H1 (cell line): ENCODE measurements at regions not wholly inside any gene's neighbourhood (a gene's known extent, or its start where the extent isn't known, plus 50 kb on each side); places are given as distances from the start of the nearest gene placed in this dataset.

Experiments used
- ATF2 ChIP-seq: IDR thresholded peaks from 2 replicates; pipeline ENCODE4 v1.6.1; 2012; ENCODE audit warnings: low read length, inconsistent platforms
- BCL11A ChIP-seq, 2 experiments: IDR thresholded peaks; one replicate each; pipeline ENCODE4 v1.6.1; 2011; ENCODE audit warnings: low read depth in 2 of 2, low read length in 2 of 2, mild to moderate bottlenecking in 2 of 2
- CHD7 ChIP-seq: fragments of 300-600 bp; sonication (generic); IDR thresholded peaks from 2 replicates; pipeline ENCODE4 v1.7.1; 2012; ENCODE audit warnings: low read length, moderate library complexity, mild to moderate bottlenecking, inconsistent platforms; ENCODE audit not compliant: insufficient replicate concordance
- HDAC6 ChIP-seq: IDR thresholded peaks from one replicate; pipeline ENCODE4 v1.7.1; 2012; ENCODE audit warnings: low read depth, mild to moderate bottlenecking, inconsistent platforms, low read length, moderate library complexity
- POLR2A ChIP-seq, 2 experiments: IDR thresholded peaks; 1 replicate in 1 of 2; 2 replicates in 1 of 2; pipeline ENCODE4 v1.6.1; 2011; ENCODE audit warnings: low read depth in 2 of 2, low read length in 2 of 2, mild to moderate bottlenecking in 2 of 2; ENCODE audit errors: control extremely low read depth in 1 of 2
- SP2 ChIP-seq: IDR thresholded peaks from 2 replicates; pipeline ENCODE4 v1.6.1; 2012; ENCODE audit warnings: mild to moderate bottlenecking, low read length, inconsistent platforms

- TF ChIP-seq CHD7 (no peak), HDAC6 (no peak), POLR2A (IDR thresholded peaks at IDR 0.05; ENCODE audit: control extremely low read depth in 1 of 2, low read depth in 2 of 2, low read length in 2 of 2) (no peak), ATF2 (no peak), SP2 (no peak), BCL11A (IDR thresholded peaks at IDR 0.05; ENCODE audit: low read depth in 2 of 2, low read length in 2 of 2) (no peak)
Measured at GRCh38 chr22:47794851-47795250, 1032.4 kb downstream of the TBC1D22A start (continued).
